Activated B cell treated with CpG ODN at 0.5 μM for 24 hours (primary cell): ENCODE measurements at regions not wholly inside any gene's neighbourhood (a gene's known extent, or its start where the extent isn't known, plus 50 kb on each side); places are given as distances from the start of the nearest gene placed in this dataset.

Experiments
- ATAC-seq: fragments of 200-7000 bp; cut with Tn5 transposase; one replicate; pipeline ENCODE4 v1.10.0; 2021; ENCODE audit warnings: low read depth, mild to moderate bottlenecking, moderate library complexity
- CTCF ChIA-PET: fragments of 350-600 bp; sonication (Branson Sonifier 250); formaldehyde crosslinking; loops from one replicate; lab custom pipeline; 2021; ENCODE audit warnings: antibody characterized with exemption; lab: Charles Lee
- POLR2A ChIA-PET: fragments of 350-600 bp; sonication (Branson Sonifier 250); formaldehyde crosslinking; loops from one replicate; lab custom pipeline; 2021; ENCODE audit warnings: antibody characterized with exemption; lab: Charles Lee
- DNase-seq: peaks from one replicate; pipeline ENCODE4 v3.0.0; 2022
- H3K27ac Mint-ChIP-seq: one replicate; pipeline ENCODE4 v1.8.0; 2020; ENCODE audit warnings: mixed read lengths
- H3K27me3 Mint-ChIP-seq: one replicate; pipeline ENCODE4 v1.8.0; 2021; ENCODE audit warnings: mixed read lengths
- H3K36me3 Mint-ChIP-seq: one replicate; pipeline ENCODE4 v1.8.0; 2021; ENCODE audit warnings: low read depth, mixed read lengths
- H3K4me1 Mint-ChIP-seq: one replicate; pipeline ENCODE4 v1.8.0; 2021; ENCODE audit warnings: mixed read lengths
- H3K4me3 Mint-ChIP-seq: one replicate; pipeline ENCODE4 v1.8.0; 2020; ENCODE audit warnings: mild to moderate bottlenecking, mixed read lengths
- H3K9me3 Mint-ChIP-seq: one replicate; pipeline ENCODE4 v1.8.0; 2020; ENCODE audit warnings: mixed read lengths
- CTCF ChIP-seq: fragments of 200-600 bp; IDR thresholded peaks from one replicate; pipeline ENCODE4 v1.8.0; 2022; ENCODE audit warnings: antibody characterized with exemption, mild to moderate bottlenecking
- intact Hi-C: fragments of 100-400 bp; cut with micrococcal nuclease; formaldehyde crosslinking; loops from one replicate; pipeline ENCODE4 v1.15.1; 2024

- peaks cover 2% of the 10 kb centered on the region for H3K27me3 Mint-ChIP-seq
- DNase-seq (no peak), ATAC-seq (no peak)
- ChIA-PET POLR2A (no interaction called here), CTCF (no interaction called here)
- no peaks in the 10 kb centered on the region for H3K4me1 Mint-ChIP-seq
- TF ChIP-seq CTCF = no peak
- H3K4me3 Mint-ChIP-seq = no peak overlapping the region
- intact Hi-C loops = no loop called here
- H3K36me3 Mint-ChIP-seq = no peaks in the 10 kb centered on the region
- no peak overlapping the region for H3K27ac Mint-ChIP-seq
- no peaks in the 10 kb centered on the region for H3K9me3 Mint-ChIP-seq
Measured at GRCh38 chr18:26768385-26768784, 97.1 kb downstream of the AQP4 start.

- Mint-ChIP-seq H3K9me3 (no peaks in the 10 kb centered on the region), H3K27ac (no peak overlapping the region), H3K4me3 (no peak overlapping the region), H3K27me3 (no peaks in the 10 kb centered on the region), H3K36me3 (no peaks in the 10 kb centered on the region), H3K4me1 (no peaks in the 10 kb centered on the region)
- ChIA-PET CTCF (no interaction called here), POLR2A (no interaction called here)
- intact Hi-C loops = no loop called here
- no peak for ATAC-seq
- no peak for TF ChIP-seq CTCF
- DNase-seq = no peak
Measured at GRCh38 chr18:26765498-26765897, 100.0 kb downstream of the AQP4 start.

DNA sequence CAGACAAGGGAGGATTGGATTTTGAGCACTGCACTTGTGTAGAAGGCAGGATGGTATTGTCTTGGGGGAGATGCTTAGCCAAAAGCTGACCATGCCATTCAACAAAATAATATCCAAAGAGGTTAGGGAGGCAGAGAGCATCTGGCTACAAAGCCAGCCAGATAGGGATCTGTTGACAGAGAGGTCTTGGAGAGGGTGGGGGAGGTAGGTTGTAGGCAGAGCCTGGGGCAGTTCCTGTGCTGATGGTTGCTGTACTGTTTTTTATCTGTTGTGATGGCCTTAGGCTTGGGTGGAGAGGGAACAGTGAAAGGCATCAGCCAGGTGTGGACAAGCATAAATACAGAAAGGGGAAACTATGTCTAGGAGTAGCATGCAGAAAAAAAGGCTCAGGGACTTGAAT lies 100.9 kb downstream of the AQP4 start:
- no peak for DNase-seq
- no peak for TF ChIP-seq CTCF
- no peaks in the 10 kb centered on the region for H3K27me3 Mint-ChIP-seq
- H3K27ac Mint-ChIP-seq = no peak overlapping the region
- no peak overlapping the region for H3K4me3 Mint-ChIP-seq
- intact Hi-C loops = no loop called here
- ATAC-seq = no peak
- ChIA-PET POLR2A (no interaction called here), CTCF (no interaction called here)
- no peaks in the 10 kb centered on the region for H3K9me3 Mint-ChIP-seq
- no peaks in the 10 kb centered on the region for H3K4me1 Mint-ChIP-seq
- H3K36me3 Mint-ChIP-seq = no peaks in the 10 kb centered on the region

- Mint-ChIP-seq H3K27ac (no peak overlapping the region), H3K9me3 (no peaks in the 10 kb centered on the region), H3K36me3 (no peaks in the 10 kb centered on the region), H3K4me3 (no peak overlapping the region), H3K27me3 (no peaks in the 10 kb centered on the region), H3K4me1 (no peaks in the 10 kb centered on the region)
- ChIA-PET CTCF (no interaction called here), POLR2A (no interaction called here)
- TF ChIP-seq CTCF = no peak
- ATAC-seq (no peak), DNase-seq (no peak)
- intact Hi-C loops = no loop called here
Measured at GRCh38 chr18:26764177-26764576, 101.3 kb downstream of the AQP4 start.

DNA sequence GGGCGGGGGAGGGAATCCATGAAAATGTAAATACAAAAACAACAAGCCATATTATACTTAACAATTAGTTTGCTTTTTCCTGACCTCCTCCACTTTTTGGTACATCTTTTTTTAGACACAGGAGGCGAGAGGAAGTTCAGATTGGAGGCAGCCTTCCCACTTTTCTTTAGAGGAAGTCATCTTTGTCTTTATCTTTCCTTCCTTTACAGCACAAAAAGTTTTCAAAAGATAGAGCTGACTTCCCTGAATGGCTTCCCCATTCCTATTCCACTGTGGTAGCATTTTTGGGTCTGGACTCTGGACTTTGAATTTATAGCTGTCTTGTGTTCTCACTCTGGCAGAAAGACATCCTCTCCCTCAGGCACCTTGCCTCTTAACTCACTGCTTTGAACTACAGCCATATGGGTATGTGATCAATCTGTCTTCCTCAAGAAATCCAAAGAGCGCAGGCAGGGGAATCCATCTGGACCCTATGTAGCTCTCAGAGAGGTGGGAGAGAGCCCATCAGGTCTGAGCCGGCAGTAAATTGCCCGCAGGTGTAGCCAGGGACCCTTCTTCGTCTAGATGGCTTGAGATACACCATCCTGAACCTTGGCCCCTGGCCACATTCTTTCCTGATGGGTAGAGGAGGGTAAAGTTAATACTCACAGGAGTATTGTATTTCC lies 101.9 kb downstream of the AQP4 start:
- ChIA-PET POLR2A (no interaction called here), CTCF (no interaction called here)
- H3K27ac Mint-ChIP-seq = no peak overlapping the region
- no peaks in the 10 kb centered on the region for H3K27me3 Mint-ChIP-seq
- no peaks in the 10 kb centered on the region for H3K4me1 Mint-ChIP-seq
- no peak overlapping the region for H3K4me3 Mint-ChIP-seq
- H3K36me3 Mint-ChIP-seq = no peaks in the 10 kb centered on the region
- H3K9me3 Mint-ChIP-seq = no peaks in the 10 kb centered on the region
- TF ChIP-seq CTCF = no peak
- intact Hi-C loops = no loop called here
- DNase-seq (no peak), ATAC-seq (no peak)
